PC-3 (cell line): ENCODE measurements at regions not wholly inside any gene's neighbourhood (a gene's known extent, or its start where the extent isn't known, plus 50 kb on each side); places are given as distances from the start of the nearest gene placed in this dataset.

Source experiments
- CTCF ChIP-seq: fragments of 300-600 bp; sonication (generic); conservative IDR thresholded peaks from 2 replicates; pipeline ENCODE4 v1.5.1; 2017; ENCODE audit warnings: antibody characterized with exemption, low read depth, mild to moderate bottlenecking, low read length
- EZH2 ChIP-seq: fragments of 300-600 bp; sonication (generic); IDR thresholded peaks from one replicate; pipeline ENCODE4 v1.6.1; 2017; ENCODE audit warnings: antibody characterized with exemption, mild to moderate bottlenecking, low read length; ENCODE audit not compliant: unreplicated experiment

DNA sequence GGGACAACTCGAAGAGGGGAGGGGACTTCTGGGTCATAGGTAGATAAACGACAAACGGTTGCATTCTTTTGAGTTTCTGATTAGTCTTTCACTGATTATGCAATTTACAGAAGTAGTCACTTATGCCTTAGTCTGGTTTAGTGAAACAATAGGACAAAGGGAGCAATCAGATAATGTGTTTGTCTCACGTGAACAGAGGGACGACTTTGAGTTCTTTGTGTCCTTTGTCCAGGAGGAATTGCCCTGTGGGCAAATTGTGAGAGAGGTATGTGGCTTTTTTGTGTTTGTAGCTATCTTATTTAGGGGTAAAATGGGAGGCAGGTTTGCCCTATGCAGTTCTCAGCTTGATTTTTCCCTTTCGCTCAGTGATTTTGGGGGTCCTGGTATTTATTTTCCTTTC lies 362.9 kb upstream of the PCDH20 start:
- TF ChIP-seq CTCF (no peak), EZH2 (no peak)
